ENCODE measurements at regions not wholly inside any gene's neighbourhood (a gene's known extent, or its start where the extent isn't known, plus 50 kb on each side); places are given as distances from the start of the nearest gene placed in this dataset.

DNA sequence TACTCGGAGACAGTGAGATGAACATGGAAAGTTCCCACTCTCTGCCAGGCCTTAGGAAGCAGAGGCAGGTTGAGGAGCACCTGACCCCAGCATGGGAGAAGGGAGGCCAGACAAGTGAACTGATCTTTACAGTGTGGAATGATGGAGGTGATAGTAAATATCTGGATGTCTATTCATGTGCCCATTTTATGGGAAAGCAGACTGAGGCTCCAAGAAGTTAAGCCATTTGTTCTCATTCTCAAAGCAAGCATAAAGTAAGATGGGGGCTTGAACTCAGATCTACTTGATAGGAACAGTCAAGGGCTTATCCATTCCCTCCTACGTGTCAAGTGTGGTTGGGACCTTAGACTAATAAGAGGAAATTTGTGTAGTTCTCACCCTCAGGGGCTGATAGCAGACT lies 461.5 kb downstream of the MN1 start:
- TF ChIP-seq, protein P1, sequence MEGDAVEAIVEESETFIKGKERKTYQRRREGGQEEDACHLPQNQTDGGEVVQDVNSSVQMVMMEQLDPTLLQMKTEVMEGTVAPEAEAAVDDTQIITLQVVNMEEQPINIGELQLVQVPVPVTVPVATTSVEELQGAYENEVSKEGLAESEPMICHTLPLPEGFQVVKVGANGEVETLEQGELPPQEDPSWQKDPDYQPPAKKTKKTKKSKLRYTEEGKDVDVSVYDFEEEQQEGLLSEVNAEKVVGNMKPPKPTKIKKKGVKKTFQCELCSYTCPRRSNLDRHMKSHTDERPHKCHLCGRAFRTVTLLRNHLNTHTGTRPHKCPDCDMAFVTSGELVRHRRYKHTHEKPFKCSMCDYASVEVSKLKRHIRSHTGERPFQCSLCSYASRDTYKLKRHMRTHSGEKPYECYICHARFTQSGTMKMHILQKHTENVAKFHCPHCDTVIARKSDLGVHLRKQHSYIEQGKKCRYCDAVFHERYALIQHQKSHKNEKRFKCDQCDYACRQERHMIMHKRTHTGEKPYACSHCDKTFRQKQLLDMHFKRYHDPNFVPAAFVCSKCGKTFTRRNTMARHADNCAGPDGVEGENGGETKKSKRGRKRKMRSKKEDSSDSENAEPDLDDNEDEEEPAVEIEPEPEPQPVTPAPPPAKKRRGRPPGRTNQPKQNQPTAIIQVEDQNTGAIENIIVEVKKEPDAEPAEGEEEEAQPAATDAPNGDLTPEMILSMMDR (conservative IDR thresholded peaks at IDR 0.05; ENCODE audit: low read depth, low read length) = no peak
- TF ChIP-seq EZH2 (IDR thresholded peaks at IDR 0.05; ENCODE audit: borderline replicate concordance, low read depth, low read length, poor library complexity, severe bottlenecking) = no peak

All from A673 (cell line).